Activated naive CD4-positive, alpha-beta T cell treated with anti-CD3 and anti-CD28 coated beads for 36 hours (primary cell): ENCODE measurements at regions not wholly inside any gene's neighbourhood (a gene's known extent, or its start where the extent isn't known, plus 50 kb on each side); places are given as distances from the start of the nearest gene placed in this dataset.

Source experiments
- CTCF ChIA-PET: fragments of 350-600 bp; sonication (Branson Sonifier 250); formaldehyde crosslinking; loops from one replicate; lab custom pipeline; 2021; ENCODE audit warnings: antibody characterized with exemption; lab: Charles Lee
- DNase-seq: peaks from one replicate; pipeline ENCODE4 v3.0.0-alpha.2; 2020
- H3K27ac Mint-ChIP-seq: one replicate; pipeline ENCODE4 v1.8.0; 2021; ENCODE audit warnings: mild to moderate bottlenecking, mixed read lengths
- H3K27me3 Mint-ChIP-seq: one replicate; pipeline ENCODE4 v1.8.0; 2021; ENCODE audit warnings: low read depth, mixed read lengths
- H3K36me3 Mint-ChIP-seq: one replicate; pipeline ENCODE4 v1.8.0; 2021; ENCODE audit warnings: low read depth, mixed read lengths
- H3K4me1 Mint-ChIP-seq: one replicate; pipeline ENCODE4 v1.8.0; 2021; ENCODE audit warnings: low read depth, mixed read lengths
- H3K4me3 Mint-ChIP-seq: one replicate; pipeline ENCODE4 v1.8.0; 2021; ENCODE audit warnings: mild to moderate bottlenecking, moderate library complexity, mixed read lengths
- H3K9me3 Mint-ChIP-seq: one replicate; pipeline ENCODE4 v1.8.0; 2021; ENCODE audit warnings: mixed read lengths
- intact Hi-C: fragments of 100-400 bp; cut with micrococcal nuclease; formaldehyde crosslinking; loops from one replicate; pipeline ENCODE4 v1.15.1; 2023

- Mint-ChIP-seq H3K4me3 (no peak overlapping the region), H3K36me3 (no peaks in the 10 kb centered on the region), H3K27ac (no peak overlapping the region), H3K27me3 (no peaks in the 10 kb centered on the region), H3K4me1 (no peaks in the 10 kb centered on the region), H3K9me3 (peaks cover 2% of the 10 kb centered on the region)
- CTCF ChIA-PET, result interaction anchor here (0.5 kb wide), 1 partner anchor 440 kb away, joined by 4 read pairs; no protein-coding TSS in a partner anchor
- intact Hi-C loops, result no loop called here
- no peak for DNase-seq
These were observed 620.7 kb upstream of the ARRDC3 start for GRCh38 chr5:92003806-92004205.

- Mint-ChIP-seq H3K9me3 (no peaks in the 10 kb centered on the region), H3K27me3 (no peaks in the 10 kb centered on the region), H3K4me1 (no peaks in the 10 kb centered on the region), H3K4me3 (no peak overlapping the region), H3K36me3 (no peaks in the 10 kb centered on the region), H3K27ac (no peak overlapping the region)
- DNase-seq, result no peak
- intact Hi-C loops, result no loop called here
- CTCF ChIA-PET, result no interaction called here
These were observed 619.7 kb upstream of the ARRDC3 start for GRCh38 chr5:92002721-92003274.

- no peak overlapping the region for H3K27ac Mint-ChIP-seq
- H3K36me3 Mint-ChIP-seq, result no peaks in the 10 kb centered on the region
- no peaks in the 10 kb centered on the region for H3K27me3 Mint-ChIP-seq
- H3K4me3 Mint-ChIP-seq, result no peak overlapping the region
- intact Hi-C loops, result no loop called here
- CTCF ChIA-PET, result no interaction called here
- H3K4me1 Mint-ChIP-seq, result no peaks in the 10 kb centered on the region
- no peaks in the 10 kb centered on the region for H3K9me3 Mint-ChIP-seq
- DNase-seq, result no peak
These were observed 615.7 kb upstream of the ARRDC3 start for GRCh38 chr5:91998774-91999173.

- intact Hi-C loops, result no loop called here
- CTCF ChIA-PET, result no interaction called here
- DNase-seq, result no peak
- no peaks in the 10 kb centered on the region for H3K36me3 Mint-ChIP-seq
- H3K4me1 Mint-ChIP-seq, result no peaks in the 10 kb centered on the region
- no peaks in the 10 kb centered on the region for H3K9me3 Mint-ChIP-seq
- no peak overlapping the region for H3K4me3 Mint-ChIP-seq
- no peak overlapping the region for H3K27ac Mint-ChIP-seq
- H3K27me3 Mint-ChIP-seq, result no peaks in the 10 kb centered on the region
These were observed 600.8 kb upstream of the ARRDC3 start for GRCh38 chr5:91983869-91984268.

- Mint-ChIP-seq H3K4me1 (no peaks in the 10 kb centered on the region), H3K9me3 (peaks cover 3% of the 10 kb centered on the region), H3K4me3 (no peak overlapping the region), H3K36me3 (no peaks in the 10 kb centered on the region), H3K27ac (no peak overlapping the region), H3K27me3 (no peaks in the 10 kb centered on the region)
- intact Hi-C loops, result no loop called here
- no peak for DNase-seq
- CTCF ChIA-PET, result no interaction called here
These were observed 595.2 kb upstream of the ARRDC3 start for GRCh38 chr5:91978221-91978882.

GRCh38 chr5:91977579-91977978 is 594.5 kb upstream of the ARRDC3 start:
- Mint-ChIP-seq H3K4me3 (no peak overlapping the region), H3K36me3 (no peaks in the 10 kb centered on the region), H3K9me3 (peaks cover 3% of the 10 kb centered on the region), H3K27me3 (no peaks in the 10 kb centered on the region), H3K4me1 (no peaks in the 10 kb centered on the region), H3K27ac (no peak overlapping the region)
- DNase-seq, result no peak
- CTCF ChIA-PET, result no interaction called here
- intact Hi-C loops, result no loop called here

GRCh38 chr5:91976451-91976850 is 593.3 kb upstream of the ARRDC3 start:
- CTCF ChIA-PET, result no interaction called here
- Mint-ChIP-seq H3K4me1 (no peaks in the 10 kb centered on the region), H3K36me3 (no peaks in the 10 kb centered on the region), H3K4me3 (no peak overlapping the region), H3K27ac (no peak overlapping the region), H3K27me3 (no peaks in the 10 kb centered on the region), H3K9me3 (peaks cover 3% of the 10 kb centered on the region)
- intact Hi-C loops, result no loop called here
- no peak for DNase-seq

GRCh38 chr5:91963166-91963565 is 580.0 kb upstream of the ARRDC3 start:
- intact Hi-C loops, result no loop called here

GRCh38 chr5:91957666-91958065 is 574.5 kb upstream of the ARRDC3 start:
- H3K27me3 Mint-ChIP-seq, result no peaks in the 10 kb centered on the region
- DNase-seq, result no peak
- no peaks in the 10 kb centered on the region for H3K4me1 Mint-ChIP-seq
- no peak overlapping the region for H3K27ac Mint-ChIP-seq
- H3K4me3 Mint-ChIP-seq, result no peak overlapping the region
- H3K9me3 Mint-ChIP-seq, result no peaks in the 10 kb centered on the region
- H3K36me3 Mint-ChIP-seq, result no peaks in the 10 kb centered on the region
- CTCF ChIA-PET, result no interaction called here
- intact Hi-C loops, result no loop called here

More at GRCh38 chr5:91963166-91963565, 580.0 kb upstream of the ARRDC3 start:
- Mint-ChIP-seq H3K27me3 (no peaks in the 10 kb centered on the region), H3K4me3 (no peak overlapping the region), H3K4me1 (no peaks in the 10 kb centered on the region), H3K9me3 (no peaks in the 10 kb centered on the region), H3K36me3 (no peaks in the 10 kb centered on the region), H3K27ac (no peak overlapping the region)
- no peak for DNase-seq
- CTCF ChIA-PET, result no interaction called here

- H3K9me3 Mint-ChIP-seq, result no peaks in the 10 kb centered on the region
- no peaks in the 10 kb centered on the region for H3K27me3 Mint-ChIP-seq
- no peaks in the 10 kb centered on the region for H3K4me1 Mint-ChIP-seq
- H3K36me3 Mint-ChIP-seq, result no peaks in the 10 kb centered on the region
- no peak for DNase-seq
- no peak overlapping the region for H3K27ac Mint-ChIP-seq
- CTCF ChIA-PET, result no interaction called here
- intact Hi-C loops, result no loop called here
- H3K4me3 Mint-ChIP-seq, result no peak overlapping the region
These were observed 573.6 kb upstream of the ARRDC3 start for GRCh38 chr5:91956738-91957137.

- H3K27ac Mint-ChIP-seq, result no peak overlapping the region
- no peaks in the 10 kb centered on the region for H3K36me3 Mint-ChIP-seq
- DNase-seq, result no peak
- CTCF ChIA-PET, result no interaction called here
- intact Hi-C loops, result no loop called here
- no peak overlapping the region for H3K4me3 Mint-ChIP-seq
- no peaks in the 10 kb centered on the region for H3K27me3 Mint-ChIP-seq
- H3K4me1 Mint-ChIP-seq, result no peaks in the 10 kb centered on the region
- no peaks in the 10 kb centered on the region for H3K9me3 Mint-ChIP-seq
These were observed 572.5 kb upstream of the ARRDC3 start for GRCh38 chr5:91955610-91956009.

- Mint-ChIP-seq H3K4me1 (no peaks in the 10 kb centered on the region), H3K27ac (no peak overlapping the region), H3K4me3 (no peak overlapping the region), H3K36me3 (no peaks in the 10 kb centered on the region), H3K27me3 (no peaks in the 10 kb centered on the region), H3K9me3 (no peaks in the 10 kb centered on the region)
- no peak for DNase-seq
- intact Hi-C loops, result no loop called here
- CTCF ChIA-PET, result no interaction called here
These were observed 571.0 kb upstream of the ARRDC3 start for GRCh38 chr5:91954136-91954535.

- Mint-ChIP-seq H3K9me3 (no peaks in the 10 kb centered on the region), H3K36me3 (no peaks in the 10 kb centered on the region), H3K27me3 (no peaks in the 10 kb centered on the region), H3K4me1 (no peaks in the 10 kb centered on the region), H3K4me3 (no peak overlapping the region), H3K27ac (no peak overlapping the region)
- no peak for DNase-seq
- CTCF ChIA-PET, result no interaction called here
- intact Hi-C loops, result no loop called here
These were observed 567.2 kb upstream of the ARRDC3 start for GRCh38 chr5:91950328-91950727.
